ENCODE measurements at regions not wholly inside any gene's neighbourhood (a gene's known extent, or its start where the extent isn't known, plus 50 kb on each side); places are given as distances from the start of the nearest gene placed in this dataset.

GRCh38 chr6:40804905-40805304 is 217.7 kb upstream of the LRFN2 start:
- no peaks in the 10 kb centered on the region for H3K36me3 ChIP-seq (ENCODE audit: insufficient read depth, low read length)
- no peak overlapping the region for H3K4me2 ChIP-seq (ENCODE audit: low read length)
- no peak overlapping the region for H3K9ac ChIP-seq (ENCODE audit: low read depth, low read length)
- no peak overlapping the region for H3K4me3 ChIP-seq (ENCODE audit: low read length)
- no peaks in the 10 kb centered on the region for H3K27me3 ChIP-seq (ENCODE audit: control insufficient read depth, insufficient read depth, low read length)
- H3K9me3 ChIP-seq (replicated peaks; ENCODE audit: low read length): no peaks in the 10 kb centered on the region
- H3K4me1 ChIP-seq (ENCODE audit: control insufficient read depth, insufficient read depth, low read length): peaks cover 7% of the 10 kb centered on the region

- Histone ChIP-seq H3K36me3 (ENCODE audit: insufficient read depth, low read length) (no peaks in the 10 kb centered on the region), H3K9ac (ENCODE audit: low read depth, low read length) (no peak overlapping the region), H3K27me3 (ENCODE audit: control insufficient read depth, insufficient read depth, low read length) (no peaks in the 10 kb centered on the region), H3K4me2 (ENCODE audit: low read length) (no peak overlapping the region), H3K9me3 (replicated peaks; ENCODE audit: low read length) (no peaks in the 10 kb centered on the region), H3K4me1 (ENCODE audit: control insufficient read depth, insufficient read depth, low read length) (peaks cover 7% of the 10 kb centered on the region), H3K4me3 (ENCODE audit: low read length) (no peak overlapping the region)
These were observed 216.9 kb upstream of the LRFN2 start for GRCh38 chr6:40803897-40804702.

- Histone ChIP-seq H3K4me3 (ENCODE audit: low read length) (no peak overlapping the region), H3K4me1 (ENCODE audit: control insufficient read depth, insufficient read depth, low read length) (peaks cover 5% of the 10 kb centered on the region), H3K36me3 (ENCODE audit: insufficient read depth, low read length) (no peaks in the 10 kb centered on the region), H3K4me2 (ENCODE audit: low read length) (no peak overlapping the region), H3K9ac (ENCODE audit: low read depth, low read length) (no peak overlapping the region), H3K9me3 (replicated peaks; ENCODE audit: low read length) (no peaks in the 10 kb centered on the region), H3K27me3 (ENCODE audit: control insufficient read depth, insufficient read depth, low read length) (no peaks in the 10 kb centered on the region)
These were observed 215.3 kb upstream of the LRFN2 start for GRCh38 chr6:40802481-40802880.

DNA sequence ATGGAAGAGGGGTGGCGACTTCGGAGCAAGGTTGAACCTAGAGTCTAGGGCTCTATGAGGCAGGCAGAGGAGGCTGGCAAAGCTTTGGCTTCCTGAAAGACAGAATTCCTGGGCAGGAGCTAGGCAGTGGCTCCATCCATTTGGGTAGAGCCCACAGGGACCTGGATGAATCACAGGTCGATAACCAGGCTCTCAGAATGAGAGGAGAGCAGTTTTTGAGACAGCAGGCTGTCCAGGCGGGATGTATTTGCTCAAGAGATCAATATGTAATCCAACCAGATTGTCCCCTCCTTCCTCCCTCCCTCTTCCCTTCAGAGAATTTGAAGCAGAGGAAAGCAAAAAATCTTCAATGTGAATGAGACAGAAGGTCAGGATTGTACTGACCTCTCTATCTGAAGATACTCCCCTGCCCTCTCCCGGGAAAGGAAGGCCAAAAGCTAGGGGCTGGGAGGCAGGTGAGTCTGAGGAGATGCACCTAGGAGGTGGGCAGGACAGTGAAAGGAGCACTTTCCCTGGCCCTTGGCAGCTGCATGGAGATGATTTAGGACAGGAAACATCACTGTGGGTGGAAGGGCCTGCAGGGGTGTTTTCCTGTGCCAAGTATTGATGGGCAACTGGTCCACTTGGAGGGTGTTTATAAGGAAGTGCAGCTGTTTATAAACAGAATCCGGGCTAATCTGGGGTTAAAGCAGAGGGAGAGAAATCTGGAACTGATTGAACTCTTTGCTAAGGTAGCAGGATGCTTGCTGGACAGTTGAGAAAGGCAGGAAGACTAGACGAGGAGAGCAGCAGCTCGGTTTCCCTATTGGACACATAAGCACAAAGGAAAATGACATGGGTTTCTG is 212.4 kb upstream of the LRFN2 start:
- no peak overlapping the region for H3K4me3 ChIP-seq (ENCODE audit: low read length)
- H3K4me1 ChIP-seq (ENCODE audit: control insufficient read depth, insufficient read depth, low read length): no peaks in the 10 kb centered on the region
- H3K36me3 ChIP-seq (ENCODE audit: insufficient read depth, low read length): no peaks in the 10 kb centered on the region
- H3K27me3 ChIP-seq (ENCODE audit: control insufficient read depth, insufficient read depth, low read length): no peaks in the 10 kb centered on the region
- no peak overlapping the region for H3K9ac ChIP-seq (ENCODE audit: low read depth, low read length)
- no peak overlapping the region for H3K4me2 ChIP-seq (ENCODE audit: low read length)
- H3K9me3 ChIP-seq (replicated peaks; ENCODE audit: low read length): no peaks in the 10 kb centered on the region

GRCh38 chr6:40798069-40798770 is 211.1 kb upstream of the LRFN2 start:
- Histone ChIP-seq H3K9me3 (replicated peaks; ENCODE audit: low read length) (no peaks in the 10 kb centered on the region), H3K4me3 (ENCODE audit: low read length) (no peak overlapping the region), H3K4me2 (ENCODE audit: low read length) (no peak overlapping the region), H3K9ac (ENCODE audit: low read depth, low read length) (no peak overlapping the region), H3K27me3 (ENCODE audit: control insufficient read depth, insufficient read depth, low read length) (no peaks in the 10 kb centered on the region), H3K36me3 (ENCODE audit: insufficient read depth, low read length) (no peaks in the 10 kb centered on the region), H3K4me1 (ENCODE audit: control insufficient read depth, insufficient read depth, low read length) (no peaks in the 10 kb centered on the region)

GRCh38 chr6:40796260-40797221 is 209.4 kb upstream of the LRFN2 start:
- Histone ChIP-seq H3K4me3 (ENCODE audit: low read length) (no peak overlapping the region), H3K4me2 (ENCODE audit: low read length) (no peak overlapping the region), H3K9ac (ENCODE audit: low read depth, low read length) (no peak overlapping the region), H3K9me3 (replicated peaks; ENCODE audit: low read length) (no peaks in the 10 kb centered on the region), H3K27me3 (ENCODE audit: control insufficient read depth, insufficient read depth, low read length) (peaks cover 4% of the 10 kb centered on the region), H3K4me1 (ENCODE audit: control insufficient read depth, insufficient read depth, low read length) (no peaks in the 10 kb centered on the region), H3K36me3 (ENCODE audit: insufficient read depth, low read length) (no peaks in the 10 kb centered on the region)

- no peak overlapping the region for H3K9ac ChIP-seq (ENCODE audit: low read depth, low read length)
- H3K4me3 ChIP-seq (ENCODE audit: low read length): no peak overlapping the region
- no peaks in the 10 kb centered on the region for H3K36me3 ChIP-seq (ENCODE audit: insufficient read depth, low read length)
- H3K27me3 ChIP-seq (ENCODE audit: control insufficient read depth, insufficient read depth, low read length): peaks cover 4% of the 10 kb centered on the region
- no peaks in the 10 kb centered on the region for H3K9me3 ChIP-seq (replicated peaks; ENCODE audit: low read length)
- H3K4me2 ChIP-seq (ENCODE audit: low read length): no peak overlapping the region
- H3K4me1 ChIP-seq (ENCODE audit: control insufficient read depth, insufficient read depth, low read length): no peaks in the 10 kb centered on the region
These were observed 207.4 kb upstream of the LRFN2 start for GRCh38 chr6:40794586-40794985.

GRCh38 chr6:40792183-40792582 is 205.0 kb upstream of the LRFN2 start:
- no peak overlapping the region for H3K4me2 ChIP-seq (ENCODE audit: low read length)
- H3K4me3 ChIP-seq (ENCODE audit: low read length): no peak overlapping the region
- H3K36me3 ChIP-seq (ENCODE audit: insufficient read depth, low read length): no peaks in the 10 kb centered on the region
- H3K27me3 ChIP-seq (ENCODE audit: control insufficient read depth, insufficient read depth, low read length): peaks cover 4% of the 10 kb centered on the region
- H3K9ac ChIP-seq (ENCODE audit: low read depth, low read length): no peak overlapping the region
- no peaks in the 10 kb centered on the region for H3K9me3 ChIP-seq (replicated peaks; ENCODE audit: low read length)
- H3K4me1 ChIP-seq (ENCODE audit: control insufficient read depth, insufficient read depth, low read length): no peaks in the 10 kb centered on the region

DNA sequence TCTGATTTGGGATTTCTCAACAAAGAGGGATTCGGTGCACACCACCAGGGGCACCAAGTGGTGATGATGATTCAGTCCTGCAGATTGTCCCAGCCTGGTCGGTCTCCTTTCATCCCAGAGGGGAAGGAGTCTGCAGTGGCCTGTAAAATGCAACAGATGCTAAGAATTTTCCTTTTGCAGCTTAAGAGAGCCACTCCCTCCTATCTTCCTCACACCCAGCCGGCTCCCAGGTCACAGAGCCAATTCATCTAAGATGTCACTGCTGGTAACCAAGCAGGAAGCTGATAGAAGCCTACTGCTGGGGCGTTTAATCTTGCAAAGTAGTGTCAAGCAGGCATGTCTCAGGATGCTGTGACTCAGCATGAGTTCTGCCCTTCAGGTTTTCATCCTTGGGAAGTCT is 203.8 kb upstream of the LRFN2 start:
- Histone ChIP-seq H3K4me1 (ENCODE audit: control insufficient read depth, insufficient read depth, low read length) (no peaks in the 10 kb centered on the region), H3K9ac (ENCODE audit: low read depth, low read length) (no peak overlapping the region), H3K4me3 (ENCODE audit: low read length) (no peak overlapping the region), H3K36me3 (ENCODE audit: insufficient read depth, low read length) (no peaks in the 10 kb centered on the region), H3K4me2 (ENCODE audit: low read length) (no peak overlapping the region), H3K9me3 (replicated peaks; ENCODE audit: low read length) (no peaks in the 10 kb centered on the region), H3K27me3 (ENCODE audit: control insufficient read depth, insufficient read depth, low read length) (peaks cover 4% of the 10 kb centered on the region)

DNA sequence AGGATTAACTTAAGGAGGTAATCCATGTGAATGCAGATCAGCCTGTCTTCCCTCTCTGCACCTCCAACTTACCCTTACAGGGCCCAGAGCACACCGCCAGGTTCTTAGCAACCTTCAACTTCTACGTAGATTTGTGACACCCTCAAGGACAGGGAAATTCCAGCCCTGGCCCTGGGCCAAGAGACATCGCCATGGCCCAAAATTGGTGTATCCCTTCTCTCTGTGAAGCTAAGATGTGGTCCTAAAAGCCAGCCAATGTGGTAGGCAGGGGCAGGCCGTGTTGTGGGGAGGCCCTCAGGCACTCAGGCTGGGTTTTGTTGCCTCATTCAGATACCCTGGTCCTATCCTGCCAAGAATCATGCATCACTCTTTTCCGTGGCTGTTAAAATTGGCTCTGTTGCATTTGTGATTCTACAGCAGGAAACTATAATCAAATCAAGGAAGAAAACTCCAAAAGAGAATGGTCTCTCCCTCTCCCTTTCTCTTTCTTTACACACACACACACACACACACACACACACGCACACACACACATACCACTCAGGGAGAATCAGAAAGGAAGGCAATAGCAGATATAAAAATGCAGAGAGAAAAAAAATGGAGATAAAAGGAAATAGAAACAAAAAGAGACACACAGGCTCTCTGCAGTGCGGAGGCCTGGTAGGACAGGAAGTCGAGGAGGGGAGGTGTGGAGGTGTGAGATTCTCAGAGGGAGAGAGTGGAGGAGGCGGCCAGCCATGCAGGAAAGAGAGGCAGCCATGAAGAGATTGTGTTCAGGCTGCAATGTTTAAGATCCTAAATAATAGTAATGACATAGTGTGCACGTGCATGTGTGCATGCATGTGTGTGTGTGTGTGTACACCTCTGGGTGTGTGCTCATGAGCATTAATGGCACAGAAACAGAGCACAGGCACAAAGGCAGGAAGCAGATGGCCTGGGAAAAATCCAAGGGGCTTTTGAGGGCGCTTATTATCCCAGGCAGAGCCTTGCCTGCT is 201.8 kb upstream of the LRFN2 start:
- Histone ChIP-seq H3K9ac (ENCODE audit: low read depth, low read length) (no peak overlapping the region), H3K4me1 (ENCODE audit: control insufficient read depth, insufficient read depth, low read length) (no peaks in the 10 kb centered on the region), H3K4me2 (ENCODE audit: low read length) (no peak overlapping the region), H3K36me3 (ENCODE audit: insufficient read depth, low read length) (no peaks in the 10 kb centered on the region), H3K4me3 (ENCODE audit: low read length) (no peak overlapping the region), H3K9me3 (replicated peaks; ENCODE audit: low read length) (no peaks in the 10 kb centered on the region), H3K27me3 (ENCODE audit: control insufficient read depth, insufficient read depth, low read length) (peaks cover 4% of the 10 kb centered on the region)
